GM12878 (cell line): ENCODE measurements at regions not wholly inside any gene's neighbourhood (a gene's known extent, or its start where the extent isn't known, plus 50 kb on each side); places are given as distances from the start of the nearest gene placed in this dataset.

Experiments used
- ATAC-seq: fragments of 200-7000 bp; cut with Tn5 transposase; 3 replicates; pipeline ENCODE4 v1.9.1; 2020; ENCODE audit warnings: mild to moderate bottlenecking, moderate library complexity
- BruUV-seq: library from RNA; stranded (reverse); fragments of 400-500 nt; replicated peaks from 2 replicates; lab custom pipeline; 2021; lab: Mats Ljungman, UMichigan
- CTCF ChIA-PET: fragments of 300-600 bp; sonication (Branson Sonifier 250); formaldehyde crosslinking; extraction: SDS; loops from one replicate; lab custom pipeline; 2021; ENCODE audit warnings: inconsistent platforms; lab: Yijun Ruan, JAX
- POLR2A ChIA-PET: fragments of 350-600 bp; formaldehyde crosslinking; extraction: SDS; loops from one replicate; lab custom pipeline; 2021; ENCODE audit warnings: inconsistent platforms; lab: Charles Lee
- RAD21 ChIA-PET: fragments of 300-600 bp; sonication (Branson Sonifier 250); formaldehyde crosslinking; loops from one replicate; lab custom pipeline; 2023; ENCODE audit warnings: antibody characterized with exemption; ENCODE audit not compliant: unreplicated experiment; lab: Charles Lee
- SMC1A ChIA-PET: fragments of 300-600 bp; sonication (Branson Sonifier 250); formaldehyde crosslinking; loops from one replicate; lab custom pipeline; 2023; ENCODE audit not compliant: unreplicated experiment, uncharacterized antibody; lab: Charles Lee
- DNase-seq: peaks from one replicate; pipeline ENCODE4 v3.0.0-alpha.2; 2011; ENCODE audit warnings: low read depth, low spot score
- FAIRE-seq: peaks from 3 replicates; lab custom pipeline; 2011; peaks lifted over from hg19 to GRCh38; lab: Jason Lieb, UNC
- H2AFZ ChIP-seq: 2 replicates; pipeline ENCODE4 v1.6.0; 2011; ENCODE audit warnings: low read depth, low read length, control low read depth; ENCODE audit not compliant: control insufficient read depth
- H3K27ac ChIP-seq: 2 replicates; pipeline ENCODE4 v1.5.1; 2011; ENCODE audit warnings: control low read depth; ENCODE audit not compliant: control insufficient read depth, insufficient read depth
- H3K27me3 ChIP-seq, 2 experiments: replicated peaks in 1 of 2; 2 replicates each; pipeline versions ENCODE4 v1.6.0 to v1.6.1; 2011; ENCODE audit warnings: low read length in 1 of 2; ENCODE audit not compliant: control insufficient read depth in 2 of 2, insufficient read depth in 2 of 2
- H3K36me3 ChIP-seq, 2 experiments: 2 replicates each; pipeline ENCODE4 v1.5.1; 2011; ENCODE audit warnings: low read length in 1 of 2; ENCODE audit not compliant: control insufficient read depth in 2 of 2, insufficient read depth in 2 of 2
- H3K4me1 ChIP-seq: 2 replicates; pipeline ENCODE4 v1.6.1; 2011; ENCODE audit warnings: mild to moderate bottlenecking, low read length, moderate library complexity, mixed read lengths; ENCODE audit not compliant: control insufficient read depth, insufficient read depth
- H3K4me2 ChIP-seq: 2 replicates; pipeline ENCODE4 v1.6.0; 2011; ENCODE audit warnings: control low read depth; ENCODE audit not compliant: control insufficient read depth, insufficient read depth
- H3K4me3 ChIP-seq: fragments of 200-600 bp; sonication (generic); 2 replicates; pipeline ENCODE4 v1.5.1; 2016
- H3K79me2 ChIP-seq: 2 replicates; pipeline ENCODE4 v1.6.0; 2011; ENCODE audit warnings: low read length; ENCODE audit not compliant: control insufficient read depth, insufficient read depth
- H3K9ac ChIP-seq: 2 replicates; pipeline ENCODE4 v1.8.0; 2011; ENCODE audit warnings: low read length, control low read depth, mixed read lengths; ENCODE audit not compliant: control insufficient read depth, insufficient read depth
- H3K9me3 ChIP-seq: replicated peaks from 3 replicates; pipeline ENCODE4 v1.5.1; 2011; ENCODE audit warnings: mild to moderate bottlenecking, low read length; ENCODE audit not compliant: control insufficient read depth, insufficient read depth
- H4K20me1 ChIP-seq: 2 replicates; pipeline ENCODE4 v1.6.0; 2011; ENCODE audit not compliant: control insufficient read depth, insufficient read depth
- CEBPB ChIP-seq, 2 experiments: fragments of 150-350 bp in 1 of 2; IDR thresholded peaks; 2 replicates each; pipeline ENCODE4 v1.6.1; 2012 to 2014; ENCODE audit warnings: low read depth in 2 of 2, low read length in 2 of 2, borderline replicate concordance in 1 of 2, inconsistent platforms in 1 of 2
- CHD1 ChIP-seq: IDR thresholded peaks from 2 replicates; pipeline ENCODE4 v1.6.1; 2012; ENCODE audit warnings: low read depth, low read length, improper control_type of control experiment
- CREB1 ChIP-seq: IDR thresholded peaks from 2 replicates; pipeline ENCODE4 v1.6.1; 2012; ENCODE audit warnings: low read depth, mild to moderate bottlenecking, inconsistent platforms
- CREM ChIP-seq: IDR thresholded peaks from 2 replicates; pipeline ENCODE4 v1.6.1; 2014; ENCODE audit warnings: antibody characterized with exemption, low read depth
- CTCF ChIP-seq, 3 experiments: IDR thresholded peaks in 2 of 3; conservative IDR thresholded peaks in 1 of 3; 2 replicates each; pipeline ENCODE4 v1.5.1; 2011; ENCODE audit warnings: low read depth in 3 of 3, low read length in 3 of 3, mild to moderate bottlenecking in 3 of 3, control low read depth in 2 of 3, moderate library complexity in 2 of 3, inconsistent platforms in 1 of 3, mixed read lengths in 1 of 3; ENCODE audit not compliant: control insufficient read depth in 2 of 3, insufficient read depth in 1 of 3; ENCODE audit errors: extremely low read depth in 1 of 3
- FOXM1 ChIP-seq: IDR thresholded peaks from 2 replicates; pipeline ENCODE4 v1.6.1; 2012; ENCODE audit warnings: low read depth, mild to moderate bottlenecking, inconsistent platforms, low read length, moderate library complexity
- GABPA ChIP-seq: IDR thresholded peaks from 2 replicates; pipeline ENCODE4 v1.6.1; 2014; ENCODE audit warnings: antibody characterized with exemption, low read depth, mild to moderate bottlenecking, inconsistent platforms
- HDAC2 ChIP-seq: fragments of 200-600 bp; sonication (generic); IDR thresholded peaks from 2 replicates; pipeline ENCODE4 v1.6.1; 2017
- IKZF1 ChIP-seq: fragments of 450-650 bp; conservative IDR thresholded peaks from 2 replicates; pipeline ENCODE4 v1.6.1; 2017; ENCODE audit warnings: antibody characterized with exemption, mild to moderate bottlenecking
- MAX ChIP-seq: IDR thresholded peaks from 2 replicates; pipeline ENCODE4 v1.6.1; 2012; ENCODE audit warnings: low read depth, low read length, improper control_type of control experiment
- NFXL1 ChIP-seq: fragments of 450-650 bp; IDR thresholded peaks from 2 replicates; pipeline ENCODE4 v1.6.1; 2017; ENCODE audit warnings: antibody characterized with exemption, mild to moderate bottlenecking, borderline replicate concordance
- NR2C1 ChIP-seq: fragments of 450-650 bp; IDR thresholded peaks from 2 replicates; pipeline ENCODE4 v1.6.1; 2017; ENCODE audit warnings: antibody characterized with exemption, mild to moderate bottlenecking, moderate library complexity
- REST ChIP-seq: IDR thresholded peaks from 2 replicates; pipeline ENCODE4 v1.6.1; 2012; ENCODE audit warnings: mild to moderate bottlenecking, low read depth, low read length
- SIN3A ChIP-seq: IDR thresholded peaks from 2 replicates; pipeline ENCODE4 v1.6.1; 2012; ENCODE audit warnings: low read depth, low read length, improper control_type of control experiment
- TBL1XR1 ChIP-seq: IDR thresholded peaks from 2 replicates; pipeline ENCODE4 v1.6.1; 2012; ENCODE audit warnings: low read depth, low read length, improper control_type of control experiment
- WRNIP1 ChIP-seq: IDR thresholded peaks from 2 replicates; pipeline ENCODE4 v1.6.1; 2011; ENCODE audit warnings: low read depth, low read length, improper control_type of control experiment, borderline replicate concordance
- ZBTB33 ChIP-seq: fragments of 450-650 bp; IDR thresholded peaks from 2 replicates; pipeline ENCODE4 v1.6.1; 2017; ENCODE audit warnings: mild to moderate bottlenecking
- WGBS: methylation state at CpG from one replicate; pipeline ENCODE4 v1.1.6; 2016; ENCODE audit warnings: low lambda C conversion rate; ENCODE audit not compliant: insufficient replicate concordance, insufficient coverage; ENCODE audit errors: missing lambda C conversion rate; 5-methylcytosine and 5-hydroxymethylcytosine counted together
- in situ Hi-C: fragments of 300-500 bp; cut with MboI; formaldehyde crosslinking; loops from 9 replicates; pipeline ENCODE4 v1.14.3; 2018; ENCODE audit warnings: mixed read lengths
- intact Hi-C: fragments of 100-400 bp; cut with micrococcal nuclease; formaldehyde crosslinking; loops from one replicate; pipeline ENCODE4 v1.14.2; 2022; ENCODE audit not compliant: unreplicated experiment
- TF ChIP-seq, protein P1 (sequence below): fragments of 450-650 bp; IDR thresholded peaks from 2 replicates; pipeline ENCODE4 v1.6.1; 2016; ENCODE audit warnings: mild to moderate bottlenecking

DNA sequence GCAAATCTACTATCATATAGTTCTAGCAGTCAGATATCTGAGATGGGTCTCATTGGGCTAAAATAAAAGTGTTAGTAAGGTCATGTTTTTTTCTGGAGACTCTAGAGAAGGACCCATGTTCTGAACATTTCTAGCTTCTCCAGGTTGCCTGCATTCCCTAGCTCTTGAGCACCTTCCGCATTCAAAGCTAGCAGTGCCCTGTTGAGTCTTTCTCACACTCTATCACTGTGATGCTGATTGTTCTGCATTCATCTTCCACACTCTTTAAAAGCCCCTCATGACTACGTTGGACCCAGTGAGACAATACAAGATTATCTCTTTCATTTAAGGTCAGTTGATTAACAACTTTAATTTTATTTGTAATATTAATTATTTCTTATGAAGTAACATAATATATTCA, 433.3 kb upstream of the CHORDC1 start:
- SMC1A ChIA-PET, result no interaction called here
- Histone ChIP-seq H3K9ac (no peak overlapping the region), H3K4me1 (no peaks in the 10 kb centered on the region), H3K27ac (no peak overlapping the region), H2AFZ (no peak overlapping the region), H3K4me2 (no peak overlapping the region), H3K27me3 (no peaks in the 10 kb centered on the region), H3K9me3 (no peaks in the 10 kb centered on the region), H4K20me1 (no peaks in the 10 kb centered on the region), H3K4me3 (no peak overlapping the region), H3K36me3 (no peaks in the 10 kb centered on the region), H3K79me2 (no peaks in the 10 kb centered on the region)
- ATAC-seq (no peak), DNase-seq (no peak), FAIRE-seq (no peak)
- RAD21 ChIA-PET, result no interaction called here
- in situ Hi-C loops (no loop called here), intact Hi-C loops (no loop called here)
- POLR2A ChIA-PET, result no interaction called here
- CTCF ChIA-PET, result interaction anchor here (0.7 kb wide), 1 partner anchor 74 kb away, joined by 3 read pairs; no protein-coding TSS in a partner anchor
- whole genome bisulfite sequencing, result 25% methylated on average over 2 of the region's 2 CpGs
- BruUV-seq, result no TSS peak
- TF ChIP-seq HDAC2, result no peak
- no peak for TF ChIP-seq NFXL1
- no peak for TF ChIP-seq WRNIP1
- no peak for TF ChIP-seq SIN3A
- TF ChIP-seq CEBPB (IDR thresholded peaks at IDR 0.05; ENCODE audit: borderline replicate concordance in 1 of 2, low read depth in 2 of 2, low read length in 2 of 2), result no peak
- no peak for TF ChIP-seq CHD1
- no peak for TF ChIP-seq CREM
- TF ChIP-seq CTCF (IDR thresholded peaks at IDR 0.05 in 2 of 3, conservative IDR thresholded peaks at IDR 0.05 in 1 of 3; ENCODE audit: control insufficient read depth in 2 of 3, extremely low read depth in 1 of 3, insufficient read depth in 1 of 3, low read depth in 3 of 3, low read length in 3 of 3), result no peak
- TF ChIP-seq REST, result no peak
- no peak for TF ChIP-seq ZBTB33
- TF ChIP-seq MAX, result no peak
- TF ChIP-seq FOXM1, result no peak
- TF ChIP-seq IKZF1, result no peak
- TF ChIP-seq TBL1XR1, result no peak
- no peak for TF ChIP-seq CREB1
- TF ChIP-seq, protein P1, sequence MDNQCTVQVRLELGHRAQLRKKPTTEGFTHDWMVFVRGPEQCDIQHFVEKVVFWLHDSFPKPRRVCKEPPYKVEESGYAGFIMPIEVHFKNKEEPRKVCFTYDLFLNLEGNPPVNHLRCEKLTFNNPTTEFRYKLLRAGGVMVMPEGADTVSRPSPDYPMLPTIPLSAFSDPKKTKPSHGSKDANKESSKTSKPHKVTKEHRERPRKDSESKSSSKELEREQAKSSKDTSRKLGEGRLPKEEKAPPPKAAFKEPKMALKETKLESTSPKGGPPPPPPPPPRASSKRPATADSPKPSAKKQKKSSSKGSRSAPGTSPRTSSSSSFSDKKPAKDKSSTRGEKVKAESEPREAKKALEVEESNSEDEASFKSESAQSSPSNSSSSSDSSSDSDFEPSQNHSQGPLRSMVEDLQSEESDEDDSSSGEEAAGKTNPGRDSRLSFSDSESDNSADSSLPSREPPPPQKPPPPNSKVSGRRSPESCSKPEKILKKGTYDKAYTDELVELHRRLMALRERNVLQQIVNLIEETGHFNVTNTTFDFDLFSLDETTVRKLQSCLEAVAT, result no peak
- no peak for TF ChIP-seq GABPA
- TF ChIP-seq NR2C1, result no peak
